HG02981 (cell line): ENCODE measurements at regions not wholly inside any gene's neighbourhood (a gene's known extent, or its start where the extent isn't known, plus 50 kb on each side); places are given as distances from the start of the nearest gene placed in this dataset.

Experiments
- ATAC-seq: cut with Tn5 transposase; IDR thresholded peaks from one replicate; pipeline ENCODE4 v1.9.1; 2021; ENCODE audit warnings: mild to moderate bottlenecking, moderate library complexity; ENCODE audit not compliant: unreplicated experiment

DNA sequence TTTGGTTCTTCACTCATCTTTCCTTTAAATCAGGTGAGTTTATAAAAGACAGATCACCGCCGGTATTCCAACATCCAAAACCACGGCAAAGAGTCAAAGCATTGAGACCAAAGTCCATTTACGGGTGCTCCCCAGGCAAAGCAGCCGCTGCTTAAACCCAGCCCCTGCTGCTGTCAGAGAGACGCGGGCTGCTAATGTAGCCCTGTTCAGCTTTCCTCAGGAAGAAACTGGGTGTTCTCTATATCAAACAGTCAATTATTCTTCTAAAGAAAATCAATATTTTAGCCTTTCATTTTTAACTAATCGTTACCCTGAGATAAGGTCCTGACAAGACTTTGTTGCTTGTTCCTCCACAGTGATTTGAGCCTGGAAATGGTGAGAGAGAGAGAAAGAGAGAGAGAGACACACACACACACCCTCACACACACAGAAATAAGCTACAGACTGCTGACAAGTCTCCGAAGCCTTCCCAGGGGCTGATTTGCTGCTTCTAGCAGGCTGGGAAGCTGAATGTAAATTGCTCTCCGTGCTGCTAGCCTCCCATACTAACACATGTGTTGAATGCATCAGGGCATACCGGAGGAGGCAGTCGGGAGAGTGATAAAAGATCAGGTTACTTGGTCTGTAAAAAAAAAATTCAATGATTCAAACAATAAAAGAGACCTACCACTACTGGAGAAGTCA lies 183.0 kb upstream of the ANK3 start:
- no peak for ATAC-seq

DNA sequence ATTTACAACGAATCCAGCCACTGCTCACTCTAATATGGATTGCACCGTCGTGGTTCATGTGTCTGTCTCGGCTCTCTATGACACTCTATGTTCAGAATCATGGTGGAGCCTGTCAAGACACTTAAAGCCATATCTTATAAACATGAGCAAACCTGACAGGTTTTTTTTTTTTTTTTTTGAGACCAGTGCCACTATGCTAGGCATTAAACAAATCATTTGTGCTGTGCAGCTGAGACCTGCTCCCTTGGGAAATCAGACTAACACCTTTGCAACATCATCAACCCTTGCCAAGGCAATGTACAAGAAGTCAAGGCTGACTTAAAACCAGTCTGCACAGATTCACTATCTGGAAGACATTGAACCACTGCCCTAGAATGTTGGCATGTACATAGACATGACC lies 181.2 kb upstream of the ANK3 start:
- ATAC-seq = no peak

DNA sequence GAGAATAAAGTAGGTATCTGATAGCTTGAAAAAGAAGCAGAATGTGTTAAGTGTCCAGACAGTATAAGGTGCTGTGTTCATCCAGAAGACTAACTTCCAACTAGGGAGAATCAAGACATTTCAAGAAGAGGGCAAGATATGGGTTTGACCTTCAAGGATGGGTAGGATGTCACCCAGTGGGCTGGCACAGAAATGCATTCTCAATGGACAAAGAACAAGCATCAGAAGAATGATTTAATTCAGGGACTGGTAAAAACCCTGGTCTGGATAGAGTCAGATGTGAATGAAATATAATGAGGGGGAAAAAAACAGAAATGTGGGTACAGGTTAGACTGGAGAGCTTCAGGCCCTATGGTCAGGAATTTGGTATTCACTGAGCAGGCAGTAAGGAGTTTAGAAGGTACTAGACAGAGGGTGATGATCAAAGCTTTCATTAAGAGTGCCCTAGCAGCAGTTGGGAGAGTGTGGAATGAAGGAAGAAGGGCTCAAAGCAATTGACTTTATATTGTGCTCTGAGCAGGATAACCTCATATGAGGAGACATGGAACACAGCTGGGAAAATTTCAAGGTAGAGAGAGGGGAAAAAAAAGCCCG lies 180.7 kb upstream of the ANK3 start:
- ATAC-seq = no peak

DNA sequence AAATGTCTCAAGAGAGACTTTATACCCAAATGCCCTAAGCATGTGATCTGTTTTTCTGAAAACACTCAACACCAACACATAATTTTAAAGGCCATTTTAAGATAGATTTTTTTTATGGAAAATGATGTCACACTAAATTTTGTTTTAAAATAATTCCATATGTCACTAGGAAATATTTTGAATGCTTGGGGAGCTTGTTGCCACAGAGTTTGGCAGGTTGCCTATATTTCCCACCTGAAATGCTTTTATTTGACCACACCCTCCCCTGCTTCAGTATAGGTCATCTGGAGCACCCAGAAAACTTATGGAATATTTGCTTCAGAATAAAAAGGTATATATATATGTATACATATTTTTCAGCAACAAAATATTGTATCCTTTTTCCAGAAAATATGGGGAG lies 180.0 kb upstream of the ANK3 start:
- ATAC-seq = no peak

DNA sequence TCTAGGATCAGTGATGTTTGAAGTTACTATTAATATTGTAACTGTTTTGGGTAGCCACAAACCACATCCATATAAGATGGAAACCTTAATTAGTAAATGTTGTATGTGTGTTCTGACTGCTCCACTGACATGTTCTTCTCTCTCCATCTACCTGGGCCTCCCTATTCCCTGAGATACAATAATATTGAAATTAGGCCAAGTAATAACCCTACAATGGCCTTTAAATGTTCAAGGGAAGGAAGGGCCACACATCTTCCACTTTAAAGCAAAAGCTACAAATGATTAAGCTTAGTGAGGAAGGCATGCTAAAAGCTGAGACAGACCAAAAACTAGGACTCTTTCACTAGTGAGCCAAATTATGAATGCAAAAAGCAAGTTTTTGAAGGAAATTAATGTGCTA lies 176.4 kb upstream of the ANK3 start:
- no peak for ATAC-seq

DNA sequence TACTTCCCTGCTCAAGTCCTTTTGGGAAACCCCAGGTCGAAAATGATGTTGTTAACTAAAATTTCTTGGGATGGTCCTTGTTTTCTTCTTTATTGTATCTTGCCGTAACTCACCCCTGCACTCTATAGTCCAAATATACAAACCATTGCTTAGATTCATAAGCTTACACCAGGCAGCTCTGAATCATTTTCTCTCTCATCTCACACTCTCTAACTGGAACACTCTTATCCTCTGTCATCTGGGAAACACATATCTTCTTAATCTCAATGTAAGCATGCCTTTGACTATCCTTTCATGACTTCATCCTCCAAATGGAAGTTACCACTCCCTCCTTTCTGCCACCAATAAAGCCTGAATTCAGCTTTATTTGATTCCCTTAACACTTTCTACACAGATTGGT lies 175.8 kb upstream of the ANK3 start:
- no peak for ATAC-seq

DNA sequence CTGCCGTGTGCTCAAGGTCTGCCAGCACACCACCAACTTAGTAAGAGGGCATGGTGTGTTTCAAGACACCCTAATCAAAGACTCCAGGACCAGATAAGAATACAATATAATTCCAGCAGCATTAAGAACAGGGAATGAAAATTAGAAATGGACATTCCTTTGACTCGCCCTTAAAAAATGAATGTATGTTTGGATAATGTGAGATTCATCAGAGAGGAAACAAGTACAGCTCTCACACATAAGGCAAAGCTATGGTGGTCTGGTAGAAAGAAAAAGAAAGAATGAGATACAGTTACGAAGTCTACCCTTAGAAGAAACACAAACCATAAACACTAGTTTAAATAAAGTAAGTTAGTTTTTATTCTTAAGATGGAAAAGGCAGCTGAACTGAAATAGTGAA lies 174.8 kb upstream of the ANK3 start:
- ATAC-seq = no peak

DNA sequence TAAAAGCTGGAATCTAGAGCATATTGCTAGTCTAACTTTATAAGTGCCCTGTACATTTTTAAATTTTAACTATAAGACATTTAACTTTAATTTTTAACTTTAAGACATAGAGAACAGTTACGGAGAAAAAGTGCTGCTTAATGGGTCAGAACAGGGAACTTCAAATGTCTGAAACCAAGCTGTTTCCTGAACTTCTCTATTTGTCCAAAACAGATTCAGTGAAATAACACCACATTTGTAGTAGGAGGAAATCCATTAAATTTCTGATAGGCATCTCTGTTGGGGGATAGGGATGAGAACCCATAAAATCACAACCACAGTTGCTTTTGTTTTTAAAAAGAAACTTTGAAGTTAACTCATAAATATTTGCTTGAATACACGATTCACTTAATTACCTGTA lies 170.8 kb upstream of the ANK3 start:
- no peak for ATAC-seq

DNA sequence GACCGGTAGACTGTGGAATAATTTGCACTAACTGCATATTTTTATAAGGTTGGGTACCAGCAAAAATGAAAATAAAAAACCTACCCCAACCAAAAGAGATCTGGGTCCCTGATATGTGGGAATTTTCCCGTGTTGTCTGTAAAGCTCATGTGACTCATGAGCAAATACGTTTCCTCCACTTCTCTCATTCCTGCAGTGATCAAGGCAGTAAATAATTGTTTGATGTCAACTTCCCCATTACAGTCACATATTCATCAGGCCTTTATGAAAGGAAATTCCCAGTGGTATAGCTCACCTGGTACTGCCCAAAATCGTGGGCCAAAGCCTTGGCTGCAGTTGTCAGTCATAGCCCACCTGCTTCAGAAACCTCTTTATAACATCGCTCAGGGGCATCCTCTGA lies 166.0 kb upstream of the ANK3 start:
- no peak for ATAC-seq

DNA sequence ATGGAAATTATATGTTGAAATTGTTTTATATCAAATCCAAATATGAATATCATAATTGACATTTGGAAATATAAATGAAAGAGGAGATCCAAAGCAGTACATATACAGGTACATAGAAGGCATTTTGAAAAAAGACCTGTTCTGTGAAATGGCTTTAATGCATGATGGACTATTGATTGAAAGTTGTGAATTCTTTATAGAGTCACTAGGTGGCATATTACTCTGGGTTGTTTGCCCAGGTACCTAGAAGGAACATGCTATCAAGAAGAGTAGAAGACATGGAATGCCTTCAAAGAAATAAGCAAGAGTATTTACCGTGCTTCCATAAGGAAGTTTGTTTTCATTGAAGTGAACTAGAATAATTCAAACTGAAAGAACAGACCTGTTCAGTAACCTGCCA lies 160.0 kb upstream of the ANK3 start:
- ATAC-seq = peak; percentile 67

DNA sequence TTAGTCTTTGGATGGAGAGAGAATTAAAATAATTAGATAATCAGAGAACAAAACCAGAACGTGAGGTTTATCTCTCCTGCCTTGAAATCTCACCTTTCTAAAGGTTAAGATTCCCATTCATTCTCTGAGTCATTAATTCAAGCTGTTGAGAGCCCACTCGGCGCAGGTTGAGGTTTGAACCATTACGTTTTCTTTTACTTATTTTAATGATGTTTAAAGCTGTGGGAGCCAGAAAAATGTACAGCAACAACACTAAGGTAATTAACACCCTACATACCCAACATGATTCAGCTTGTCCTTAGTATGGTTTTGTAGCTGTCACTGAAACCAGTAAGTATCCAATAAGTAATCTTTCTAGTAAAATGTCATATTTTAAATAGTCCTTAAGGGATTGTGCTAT lies 153.0 kb upstream of the ANK3 start:
- ATAC-seq = no peak

DNA sequence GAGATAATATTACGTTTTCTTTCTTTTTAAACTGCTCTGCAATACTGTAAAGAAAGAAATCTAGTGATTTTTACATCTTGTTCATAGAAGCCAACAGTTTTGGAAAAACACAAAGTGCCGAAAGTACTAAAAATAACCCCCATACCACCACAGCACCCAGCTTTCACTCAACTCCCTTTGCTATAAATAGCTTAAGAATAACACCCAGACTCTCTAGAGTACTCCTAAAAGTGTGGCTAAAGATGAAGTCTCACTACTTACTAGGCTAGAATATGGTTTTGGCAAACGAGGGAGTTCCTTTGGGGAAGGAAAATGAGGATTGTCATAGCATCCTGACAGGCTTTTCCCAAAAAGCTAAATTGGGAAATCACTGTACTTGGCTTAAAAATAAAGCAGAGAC lies 151.8 kb upstream of the ANK3 start:
- no peak for ATAC-seq

DNA sequence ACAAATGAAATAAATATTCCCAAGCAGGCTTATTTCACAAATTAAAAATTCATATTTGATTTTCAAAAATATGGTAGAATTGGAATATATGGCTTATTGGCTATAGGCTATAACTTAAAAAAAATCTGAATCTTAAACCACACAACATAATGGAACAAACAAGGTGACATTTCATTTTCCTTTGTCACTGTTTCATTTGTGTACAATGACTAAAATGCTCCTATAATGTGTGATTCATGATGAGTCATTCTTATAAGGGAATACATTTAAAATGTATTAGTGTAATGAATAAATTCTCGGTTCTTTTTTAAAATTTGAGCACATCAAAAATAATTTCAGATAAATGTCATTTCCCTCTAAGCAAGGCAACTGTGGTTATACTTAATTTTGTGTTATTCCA lies 148.0 kb upstream of the ANK3 start:
- ATAC-seq = no peak

DNA sequence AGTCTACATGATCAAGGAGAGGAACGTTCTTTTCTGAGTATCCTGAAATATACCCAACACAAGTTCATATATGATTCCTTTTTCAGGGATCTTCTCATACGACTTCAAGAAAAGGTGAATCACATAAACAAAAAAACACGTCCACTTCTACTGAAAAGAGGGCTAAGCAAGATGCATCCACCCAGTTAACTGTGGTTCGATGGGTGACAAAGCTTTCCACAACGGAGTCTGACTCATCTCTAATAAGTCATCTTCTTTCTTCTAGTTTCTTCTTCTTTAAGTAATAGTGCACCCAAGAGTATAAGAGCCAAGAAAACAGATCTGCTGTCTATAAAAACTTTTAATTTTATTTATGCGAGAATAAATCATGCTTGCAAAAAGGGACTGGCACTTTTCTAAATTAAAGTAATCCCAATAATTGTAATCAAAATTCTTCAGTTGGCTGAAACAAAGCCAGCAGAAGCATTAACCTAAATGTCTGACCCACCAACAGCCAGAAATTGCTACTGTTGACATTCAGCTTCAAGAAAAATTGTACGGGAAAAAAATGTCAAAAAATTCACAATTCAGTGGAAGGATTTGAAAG lies 146.9 kb upstream of the ANK3 start:
- ATAC-seq = peak; percentile 39

DNA sequence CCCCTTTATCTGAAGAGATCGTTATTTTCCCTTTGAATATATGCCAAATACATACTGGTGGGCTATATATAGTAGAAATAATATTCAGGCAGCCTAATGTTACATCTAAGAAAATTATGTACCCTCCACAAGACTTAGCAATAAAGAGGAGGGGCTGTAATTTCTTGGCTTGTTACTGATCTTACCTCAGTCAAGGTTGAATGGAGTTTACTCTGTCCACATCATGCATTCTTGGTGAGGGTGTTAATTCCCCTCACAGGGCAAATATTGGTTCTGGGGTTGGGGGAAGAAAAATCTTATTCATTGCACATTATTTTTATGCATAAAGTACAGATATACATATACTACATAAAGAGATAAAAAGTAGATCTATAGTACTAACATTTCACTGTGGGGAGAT lies 145.8 kb upstream of the ANK3 start:
- ATAC-seq = peak; percentile 24

DNA sequence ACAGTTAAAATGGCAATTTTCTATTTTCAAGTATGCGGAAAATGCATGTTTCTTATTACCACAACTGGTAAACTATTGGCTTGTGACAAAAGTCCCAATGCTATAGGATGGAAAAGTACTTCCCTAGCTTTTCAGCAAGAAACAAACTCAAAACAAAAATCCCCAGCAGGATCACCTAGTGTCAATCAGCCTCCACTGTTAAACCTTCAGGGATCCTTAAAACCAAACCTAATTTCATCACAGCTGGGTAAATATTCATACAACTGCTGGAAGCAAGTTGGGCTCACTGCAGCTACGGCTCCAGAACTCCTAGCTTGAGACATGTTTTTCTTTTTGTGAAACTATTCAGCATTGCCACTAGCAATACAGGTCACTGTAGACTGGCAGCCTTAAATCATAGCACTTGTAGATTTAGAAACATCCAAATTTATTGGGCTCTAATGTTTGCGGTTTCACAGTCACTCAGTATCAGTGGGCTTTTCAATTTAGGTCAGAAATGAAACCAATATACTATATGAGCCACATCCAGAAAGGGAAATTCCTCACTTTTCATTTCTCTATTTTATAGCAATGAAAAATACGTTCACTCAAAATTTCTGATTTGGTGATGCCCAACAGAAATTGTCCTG lies 145.2 kb upstream of the ANK3 start:
- peak; percentile 52 for ATAC-seq

DNA sequence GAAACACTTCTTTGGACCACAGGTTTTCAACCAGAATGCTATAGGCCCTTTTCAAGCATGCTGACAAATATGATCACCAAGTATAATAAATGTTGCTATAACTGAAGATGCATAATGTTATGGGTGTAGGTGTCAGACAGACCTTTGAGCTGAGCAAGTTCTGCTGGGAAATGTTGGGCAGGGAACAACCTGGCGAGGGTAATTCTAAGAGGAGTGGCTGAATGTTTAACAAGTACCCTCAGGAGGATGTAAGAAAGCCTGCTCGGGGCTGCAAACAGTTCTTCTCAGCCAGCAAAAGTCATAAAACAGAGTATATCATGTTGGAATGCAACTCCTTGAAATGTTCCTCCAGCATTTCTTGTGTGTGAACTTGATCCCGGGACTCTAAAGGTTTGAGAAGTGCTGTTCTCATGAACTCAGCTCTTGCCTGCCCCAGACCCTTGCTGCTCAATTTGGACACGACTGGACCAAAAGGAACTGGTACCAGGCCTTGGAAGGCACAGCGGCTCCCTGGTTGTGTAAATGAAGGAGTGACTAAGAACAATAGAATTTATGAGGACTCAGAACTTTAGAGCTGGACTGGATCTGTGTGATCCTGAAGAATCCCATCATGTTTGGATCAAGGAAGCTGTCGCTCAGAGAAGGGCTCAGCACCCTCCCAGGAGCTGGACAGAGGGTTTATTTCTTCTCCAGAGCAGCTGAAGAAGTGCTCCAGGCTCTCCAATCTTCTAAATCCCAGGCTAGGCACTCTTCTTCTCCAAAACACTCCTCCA lies 143.2 kb upstream of the ANK3 start:
- ATAC-seq = no peak

DNA sequence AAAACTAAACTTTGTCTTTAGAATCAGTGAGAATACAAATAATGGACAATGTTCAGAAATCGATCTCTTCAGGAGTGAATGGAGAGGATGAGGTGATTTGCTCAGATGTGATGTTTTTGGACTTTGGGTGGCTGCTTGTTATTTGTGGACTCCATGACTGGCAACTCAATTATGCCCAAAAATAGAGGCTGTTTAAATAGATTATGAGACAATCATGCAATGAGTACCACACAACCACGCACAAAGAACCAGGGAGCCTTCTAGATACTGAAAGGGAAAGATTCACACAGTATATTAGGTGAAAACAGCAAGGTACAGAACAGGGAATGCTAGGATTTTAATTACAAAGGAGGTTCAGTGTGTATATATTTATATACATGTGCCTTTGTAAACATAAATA lies 141.3 kb upstream of the ANK3 start:
- no peak for ATAC-seq

DNA sequence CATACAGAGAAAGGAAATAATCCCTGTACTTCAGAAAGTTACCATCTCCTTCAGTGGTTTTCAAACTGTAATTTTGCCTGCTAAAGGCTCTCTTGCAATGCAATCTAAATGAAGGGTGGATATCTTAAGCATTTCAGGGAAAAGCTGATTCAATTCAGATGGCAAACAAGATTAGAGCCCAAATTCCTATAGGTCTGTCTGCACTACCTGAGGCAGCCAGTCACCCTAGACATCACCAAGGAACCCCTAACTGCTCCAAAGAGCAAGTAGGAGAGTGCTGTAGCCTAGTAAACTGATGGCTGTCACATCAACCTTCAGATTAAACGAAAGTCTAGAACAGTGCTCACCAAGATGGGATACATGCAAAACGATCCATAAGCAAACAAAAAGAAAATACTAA lies 138.0 kb upstream of the ANK3 start:
- ATAC-seq = no peak

DNA sequence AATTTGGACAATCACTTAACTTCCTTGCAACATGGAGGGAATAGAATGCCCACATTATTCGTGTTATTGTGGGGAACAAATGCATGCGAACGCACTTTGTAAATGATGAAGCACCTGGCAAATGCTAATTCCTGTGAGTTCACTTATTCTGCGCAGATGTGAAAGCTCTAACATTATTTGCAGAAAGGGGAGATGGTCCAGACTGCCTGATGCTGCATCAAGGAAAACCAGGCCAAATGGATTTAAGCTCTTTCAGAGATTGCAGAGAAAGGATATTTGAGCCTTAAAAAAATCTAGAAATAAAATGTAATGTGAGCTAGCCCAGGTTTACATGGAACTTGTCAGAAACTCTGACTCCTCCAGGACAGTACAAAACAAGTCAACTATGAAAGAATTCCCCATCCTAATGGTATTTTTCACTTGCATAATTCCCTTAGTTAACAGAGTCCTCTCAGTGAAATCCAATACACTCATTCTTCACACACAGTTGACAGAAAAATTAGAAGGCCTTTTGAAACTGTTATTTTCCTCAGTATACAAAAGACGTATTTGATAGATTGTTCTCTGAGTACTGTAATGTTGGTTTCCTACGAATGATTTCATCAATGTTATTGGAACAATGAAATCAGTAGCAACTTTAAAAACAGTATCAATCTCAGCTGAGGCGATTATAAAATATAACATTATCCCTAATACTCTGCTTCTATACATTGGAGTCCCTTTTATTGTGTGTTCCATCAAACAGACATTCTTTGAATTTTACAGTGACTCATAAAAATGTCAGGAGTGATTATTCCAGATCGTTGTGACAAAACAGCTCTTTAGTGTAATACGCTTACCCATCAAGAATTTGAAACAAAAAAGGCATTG lies 136.3 kb upstream of the ANK3 start:
- no peak for ATAC-seq

DNA sequence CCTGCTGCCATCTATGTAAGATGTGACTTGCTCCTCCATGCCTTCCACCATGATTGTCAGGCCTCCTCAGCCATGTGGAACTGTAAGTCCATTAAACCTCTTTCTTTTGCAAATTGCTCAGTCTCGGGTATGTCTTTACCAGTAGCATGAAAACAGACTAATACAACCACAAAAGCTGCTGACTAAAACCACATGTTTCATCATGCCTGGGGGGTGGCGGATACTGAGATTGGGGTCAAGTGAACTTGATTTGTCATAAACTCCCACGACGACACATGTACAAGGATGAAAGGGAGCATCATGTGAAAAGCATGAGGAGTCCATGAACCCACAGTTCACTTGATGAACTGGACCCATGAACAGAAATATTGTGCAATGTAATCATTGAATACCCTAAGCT lies 134.9 kb upstream of the ANK3 start:
- ATAC-seq = no peak
